WTC11 (cell line): ENCODE measurements at regions not wholly inside any gene's neighbourhood (a gene's known extent, or its start where the extent isn't known, plus 50 kb on each side); places are given as distances from the start of the nearest gene placed in this dataset.

Experiments used
- ATAC-seq: fragments of 200-7000 bp; cut with Tn5 transposase; 2 replicates; pipeline ENCODE4 v1.10.0; 2021; ENCODE audit warnings: mild to moderate bottlenecking, moderate library complexity
- CTCF ChIA-PET: fragments of 300-600 bp; sonication (Branson Sonifier 250); formaldehyde crosslinking; loops from one replicate; lab custom pipeline; 2021; ENCODE audit warnings: antibody characterized with exemption; lab: Charles Lee
- POLR2A ChIA-PET: fragments of 350-600 bp; sonication (Branson Sonifier 250); formaldehyde crosslinking; loops from one replicate; lab custom pipeline; 2021; ENCODE audit warnings: antibody characterized with exemption; lab: Charles Lee
- DNase-seq: peaks from one replicate; pipeline ENCODE4 v3.0.0; 2021; ENCODE audit warnings: low spot score
- H3K27ac Mint-ChIP-seq: 2 replicates; pipeline ENCODE4 v1.8.0; 2021; ENCODE audit warnings: mixed read lengths
- H3K27me3 Mint-ChIP-seq: 2 replicates; pipeline ENCODE4 v1.8.0; 2021; ENCODE audit warnings: low read depth, mild to moderate bottlenecking, moderate library complexity, mixed read lengths
- H3K36me3 Mint-ChIP-seq: 2 replicates; pipeline ENCODE4 v1.8.0; 2021; ENCODE audit warnings: mixed read lengths
- H3K4me1 Mint-ChIP-seq: 2 replicates; pipeline ENCODE4 v1.8.0; 2022; ENCODE audit warnings: mixed read lengths
- H3K4me3 Mint-ChIP-seq: 2 replicates; pipeline ENCODE4 v1.8.0; 2021; ENCODE audit warnings: mild to moderate bottlenecking, moderate library complexity, mixed read lengths
- H3K9me3 Mint-ChIP-seq: 2 replicates; pipeline ENCODE4 v1.8.0; 2021; ENCODE audit warnings: mixed read lengths
- CBFB ChIP-seq: sonication (generic); formaldehyde crosslinking; IDR thresholded peaks from 2 replicates; pipeline ENCODE4 v1.8.1; 2022; ENCODE audit warnings: mild to moderate bottlenecking, low read depth, missing genetic modification reagents
- CREM ChIP-seq: sonication (generic); formaldehyde crosslinking; IDR thresholded peaks from 2 replicates; pipeline ENCODE4 v1.8.1; 2022; ENCODE audit warnings: mild to moderate bottlenecking, missing genetic modification reagents, moderate library complexity
- ELF4 ChIP-seq: sonication (generic); formaldehyde crosslinking; IDR thresholded peaks from 2 replicates; pipeline ENCODE4 v1.8.1; 2022; ENCODE audit warnings: low read depth, mild to moderate bottlenecking, moderate library complexity, missing genetic modification reagents
- FOXJ3 ChIP-seq: sonication (generic); formaldehyde crosslinking; IDR thresholded peaks from 2 replicates; pipeline ENCODE4 v1.9.0; 2021; ENCODE audit warnings: missing genetic modification reagents, mild to moderate bottlenecking, borderline replicate concordance
- GTF2I ChIP-seq: fragments of 250-450 bp; sonication (Bioruptor Pico); conservative IDR thresholded peaks from 2 replicates; pipeline ENCODE4 v1.4.0; 2021; ENCODE audit warnings: mild to moderate bottlenecking
- HMGA2 ChIP-seq: fragments of 250-450 bp; sonication (Bioruptor Pico); IDR thresholded peaks from 2 replicates; pipeline ENCODE4 v1.4.0; 2021; ENCODE audit warnings: mild to moderate bottlenecking, moderate library complexity
- IRF2 ChIP-seq: sonication (generic); formaldehyde crosslinking; IDR thresholded peaks from 2 replicates; pipeline ENCODE4 v1.8.0; 2022; ENCODE audit warnings: low read depth, missing genetic modification reagents, borderline replicate concordance
- NFYB ChIP-seq: sonication (generic); formaldehyde crosslinking; conservative IDR thresholded peaks from 2 replicates; pipeline ENCODE4 v1.8.0; 2022; ENCODE audit warnings: low read depth, missing genetic modification reagents
- NR2C2 ChIP-seq: sonication (generic); formaldehyde crosslinking; IDR thresholded peaks from 2 replicates; pipeline ENCODE4 v1.8.0; 2022; ENCODE audit warnings: mild to moderate bottlenecking, missing genetic modification reagents
- NR3C1 ChIP-seq: sonication (generic); formaldehyde crosslinking; conservative IDR thresholded peaks from 2 replicates; pipeline ENCODE4 v1.8.1; 2023; ENCODE audit warnings: low read depth, mild to moderate bottlenecking, missing genetic modification reagents
- OVOL2 ChIP-seq: fragments of 250-450 bp; sonication (Bioruptor Pico); IDR thresholded peaks from 2 replicates; pipeline ENCODE4 v1.9.0; 2021; ENCODE audit warnings: mild to moderate bottlenecking, borderline replicate concordance
- SOX15 ChIP-seq: fragments of 250-450 bp; sonication (Bioruptor Pico); IDR thresholded peaks from 2 replicates; pipeline ENCODE4 v1.9.0; 2021; ENCODE audit warnings: mild to moderate bottlenecking
- SP1 ChIP-seq: sonication (generic); formaldehyde crosslinking; conservative IDR thresholded peaks from 2 replicates; pipeline ENCODE4 v1.8.1; 2022; ENCODE audit warnings: missing genetic modification reagents
- TEAD1 ChIP-seq: sonication (generic); formaldehyde crosslinking; IDR thresholded peaks from 2 replicates; pipeline ENCODE4 v1.8.0; 2022; ENCODE audit warnings: mild to moderate bottlenecking, missing genetic modification reagents
- TP53 ChIP-seq: sonication (generic); formaldehyde crosslinking; IDR thresholded peaks from 2 replicates; pipeline ENCODE4 v1.8.1; 2023; ENCODE audit warnings: mild to moderate bottlenecking, missing genetic modification reagents
- ZNF138 ChIP-seq: sonication (generic); formaldehyde crosslinking; conservative IDR thresholded peaks from 2 replicates; pipeline ENCODE4 v1.8.1; 2022; ENCODE audit warnings: mild to moderate bottlenecking, moderate library complexity, missing genetic modification reagents
- ZNF232 ChIP-seq: sonication (generic); formaldehyde crosslinking; IDR thresholded peaks from 2 replicates; pipeline ENCODE4 v1.8.0; 2022; ENCODE audit warnings: mild to moderate bottlenecking, missing genetic modification reagents
- ZNF317 ChIP-seq: sonication (generic); formaldehyde crosslinking; IDR thresholded peaks from 2 replicates; pipeline ENCODE4 v1.8.1; 2023; ENCODE audit warnings: low read depth, mild to moderate bottlenecking, moderate library complexity, missing genetic modification reagents, borderline replicate concordance
- ZNF416 ChIP-seq: fragments of 250-450 bp; sonication (Bioruptor Pico); IDR thresholded peaks from 2 replicates; pipeline ENCODE4 v1.9.0; 2021; ENCODE audit warnings: mild to moderate bottlenecking, inconsistent platforms
- ZNF423 ChIP-seq: fragments of 250-450 bp; sonication (Bioruptor Pico); IDR thresholded peaks from 2 replicates; pipeline ENCODE4 v2.1.2; 2022; ENCODE audit warnings: mild to moderate bottlenecking, moderate library complexity
- TF ChIP-seq, protein P1 (sequence below): sonication (generic); formaldehyde crosslinking; IDR thresholded peaks from 2 replicates; pipeline ENCODE4 v1.8.0; 2023; ENCODE audit warnings: mild to moderate bottlenecking, missing genetic modification reagents
- TF ChIP-seq, protein P2 (sequence below): sonication (generic); formaldehyde crosslinking; IDR thresholded peaks from 2 replicates; pipeline ENCODE4 v1.8.0; 2023; ENCODE audit warnings: missing genetic modification reagents
- TF ChIP-seq, protein P3 (sequence below): sonication (generic); formaldehyde crosslinking; IDR thresholded peaks from 2 replicates; pipeline ENCODE4 v1.8.1; 2023; ENCODE audit warnings: mild to moderate bottlenecking, missing genetic modification reagents, moderate library complexity
- TF ChIP-seq, protein P4 (sequence below): sonication (generic); formaldehyde crosslinking; IDR thresholded peaks from 2 replicates; pipeline ENCODE4 v1.8.1; 2022; ENCODE audit warnings: missing genetic modification reagents, borderline replicate concordance
- TF ChIP-seq, protein P5 (sequence below): sonication (generic); formaldehyde crosslinking; IDR thresholded peaks from 2 replicates; pipeline ENCODE4 v1.8.0; 2022; ENCODE audit warnings: mild to moderate bottlenecking, missing genetic modification reagents
- TF ChIP-seq, protein P6 (sequence below): fragments of 250-450 bp; sonication (Bioruptor Pico); IDR thresholded peaks from 2 replicates; pipeline ENCODE4 v1.9.0; 2021; ENCODE audit warnings: mild to moderate bottlenecking, borderline replicate concordance
- TF ChIP-seq, protein P7 (sequence below): sonication (generic); formaldehyde crosslinking; IDR thresholded peaks from 2 replicates; pipeline ENCODE4 v1.8.1; 2023; ENCODE audit warnings: mild to moderate bottlenecking, missing genetic modification reagents, moderate library complexity

DNA sequence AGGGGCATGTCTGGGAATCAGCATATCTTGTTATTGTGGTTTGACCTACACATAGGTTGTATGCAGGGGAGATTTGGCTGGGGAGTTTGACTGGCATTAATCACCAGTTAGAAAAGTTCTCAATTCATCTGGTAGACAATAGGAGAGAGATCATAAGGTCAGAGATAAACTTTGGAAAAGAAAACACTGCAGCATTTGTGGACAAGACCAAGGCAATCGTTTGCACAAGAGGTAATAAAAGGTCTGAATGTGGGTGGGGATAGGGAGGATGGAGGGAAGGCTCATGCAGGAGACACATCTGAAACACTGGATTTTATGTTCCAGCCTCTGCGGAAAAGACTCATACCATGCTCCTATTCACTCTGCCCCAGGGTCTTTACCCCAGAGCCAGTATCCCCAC, 136.9 kb downstream of the MAIP1 start:
- TF ChIP-seq NFYB (CRISPR knock-in tag) = no peak
- TF ChIP-seq, protein P1, sequence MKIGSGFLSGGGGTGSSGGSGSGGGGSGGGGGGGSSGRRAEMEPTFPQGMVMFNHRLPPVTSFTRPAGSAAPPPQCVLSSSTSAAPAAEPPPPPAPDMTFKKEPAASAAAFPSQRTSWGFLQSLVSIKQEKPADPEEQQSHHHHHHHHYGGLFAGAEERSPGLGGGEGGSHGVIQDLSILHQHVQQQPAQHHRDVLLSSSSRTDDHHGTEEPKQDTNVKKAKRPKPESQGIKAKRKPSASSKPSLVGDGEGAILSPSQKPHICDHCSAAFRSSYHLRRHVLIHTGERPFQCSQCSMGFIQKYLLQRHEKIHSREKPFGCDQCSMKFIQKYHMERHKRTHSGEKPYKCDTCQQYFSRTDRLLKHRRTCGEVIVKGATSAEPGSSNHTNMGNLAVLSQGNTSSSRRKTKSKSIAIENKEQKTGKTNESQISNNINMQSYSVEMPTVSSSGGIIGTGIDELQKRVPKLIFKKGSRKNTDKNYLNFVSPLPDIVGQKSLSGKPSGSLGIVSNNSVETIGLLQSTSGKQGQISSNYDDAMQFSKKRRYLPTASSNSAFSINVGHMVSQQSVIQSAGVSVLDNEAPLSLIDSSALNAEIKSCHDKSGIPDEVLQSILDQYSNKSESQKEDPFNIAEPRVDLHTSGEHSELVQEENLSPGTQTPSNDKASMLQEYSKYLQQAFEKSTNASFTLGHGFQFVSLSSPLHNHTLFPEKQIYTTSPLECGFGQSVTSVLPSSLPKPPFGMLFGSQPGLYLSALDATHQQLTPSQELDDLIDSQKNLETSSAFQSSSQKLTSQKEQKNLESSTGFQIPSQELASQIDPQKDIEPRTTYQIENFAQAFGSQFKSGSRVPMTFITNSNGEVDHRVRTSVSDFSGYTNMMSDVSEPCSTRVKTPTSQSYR (CRISPR knock-in tag) = no peak
- no peak for TF ChIP-seq ZNF317 (CRISPR knock-in tag)
- no peak for TF ChIP-seq FOXJ3
- no peak for TF ChIP-seq HMGA2 (CRISPR knock-in tag)
- no peak for TF ChIP-seq ZNF423 (CRISPR knock-in tag)
- TF ChIP-seq OVOL2 = no peak
- TF ChIP-seq SP1 = no peak
- TF ChIP-seq, protein P2, sequence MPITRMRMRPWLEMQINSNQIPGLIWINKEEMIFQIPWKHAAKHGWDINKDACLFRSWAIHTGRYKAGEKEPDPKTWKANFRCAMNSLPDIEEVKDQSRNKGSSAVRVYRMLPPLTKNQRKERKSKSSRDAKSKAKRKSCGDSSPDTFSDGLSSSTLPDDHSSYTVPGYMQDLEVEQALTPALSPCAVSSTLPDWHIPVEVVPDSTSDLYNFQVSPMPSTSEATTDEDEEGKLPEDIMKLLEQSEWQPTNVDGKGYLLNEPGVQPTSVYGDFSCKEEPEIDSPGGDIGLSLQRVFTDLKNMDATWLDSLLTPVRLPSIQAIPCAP = no peak
- TF ChIP-seq NR3C1 (CRISPR knock-in tag) = no peak
- TF ChIP-seq TEAD1 (CRISPR knock-in tag) = no peak
- TF ChIP-seq TP53 (CRISPR knock-in tag) = no peak
- TF ChIP-seq, protein P3, sequence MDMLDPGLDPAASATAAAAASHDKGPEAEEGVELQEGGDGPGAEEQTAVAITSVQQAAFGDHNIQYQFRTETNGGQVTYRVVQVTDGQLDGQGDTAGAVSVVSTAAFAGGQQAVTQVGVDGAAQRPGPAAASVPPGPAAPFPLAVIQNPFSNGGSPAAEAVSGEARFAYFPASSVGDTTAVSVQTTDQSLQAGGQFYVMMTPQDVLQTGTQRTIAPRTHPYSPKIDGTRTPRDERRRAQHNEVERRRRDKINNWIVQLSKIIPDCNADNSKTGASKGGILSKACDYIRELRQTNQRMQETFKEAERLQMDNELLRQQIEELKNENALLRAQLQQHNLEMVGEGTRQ (CRISPR knock-in tag) = no peak
- no peak for TF ChIP-seq SOX15 (CRISPR knock-in tag)
- TF ChIP-seq ZNF138 = no peak
- TF ChIP-seq GTF2I (CRISPR knock-in tag) = no peak
- no peak for TF ChIP-seq CBFB (CRISPR knock-in tag)
- Mint-ChIP-seq H3K36me3 (no peaks in the 10 kb centered on the region), H3K27ac (no peak overlapping the region), H3K27me3 (no peaks in the 10 kb centered on the region), H3K4me3 (no peak overlapping the region), H3K4me1 (peaks cover 46% of the 10 kb centered on the region), H3K9me3 (peaks cover 7% of the 10 kb centered on the region)
- ATAC-seq (no peak), DNase-seq (no peak)
- CTCF ChIA-PET = no interaction called here
- POLR2A ChIA-PET = no interaction called here

DNA sequence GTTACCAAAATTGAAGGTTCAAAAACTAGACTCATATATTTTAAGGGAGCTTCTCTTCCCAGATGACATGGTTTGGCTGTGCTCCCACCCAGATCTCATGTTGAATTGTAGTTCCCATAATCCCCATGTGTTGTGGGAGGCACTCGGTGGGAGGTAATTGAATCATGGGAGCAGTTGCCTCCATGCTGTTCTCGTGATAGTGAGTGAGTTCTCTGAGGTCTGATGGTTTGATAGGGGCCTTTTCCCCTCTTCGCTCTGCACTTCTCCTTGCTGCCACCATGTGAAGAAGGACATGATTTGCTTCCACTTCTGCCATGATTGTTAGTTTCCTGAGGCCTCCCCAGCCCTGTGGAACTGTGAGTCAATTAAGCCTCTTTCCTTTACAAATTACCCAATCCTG, 140.1 kb downstream of the MAIP1 start:
- Mint-ChIP-seq H3K36me3 (no peaks in the 10 kb centered on the region), H3K4me3 (no peak overlapping the region), H3K27me3 (no peaks in the 10 kb centered on the region), H3K27ac (no peak overlapping the region), H3K4me1 (peaks cover 38% of the 10 kb centered on the region), H3K9me3 (peaks cover 7% of the 10 kb centered on the region)
- CTCF ChIA-PET = no interaction called here
- POLR2A ChIA-PET = no interaction called here
- ATAC-seq (no peak; the same call in 1 of the 2 replicates), DNase-seq (no peak)
- TF ChIP-seq, protein P4, sequence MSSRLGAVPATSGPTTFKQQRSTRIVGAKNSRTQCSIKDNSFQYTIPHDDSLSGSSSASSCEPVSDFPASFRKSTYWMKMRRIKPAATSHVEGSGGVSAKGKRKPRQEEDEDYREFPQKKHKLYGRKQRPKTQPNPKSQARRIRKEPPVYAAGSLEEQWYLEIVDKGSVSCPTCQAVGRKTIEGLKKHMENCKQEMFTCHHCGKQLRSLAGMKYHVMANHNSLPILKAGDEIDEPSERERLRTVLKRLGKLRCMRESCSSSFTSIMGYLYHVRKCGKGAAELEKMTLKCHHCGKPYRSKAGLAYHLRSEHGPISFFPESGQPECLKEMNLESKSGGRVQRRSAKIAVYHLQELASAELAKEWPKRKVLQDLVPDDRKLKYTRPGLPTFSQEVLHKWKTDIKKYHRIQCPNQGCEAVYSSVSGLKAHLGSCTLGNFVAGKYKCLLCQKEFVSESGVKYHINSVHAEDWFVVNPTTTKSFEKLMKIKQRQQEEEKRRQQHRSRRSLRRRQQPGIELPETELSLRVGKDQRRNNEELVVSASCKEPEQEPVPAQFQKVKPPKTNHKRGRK (CRISPR knock-in tag) = no peak
- TF ChIP-seq CREM (no peak), IRF2 (CRISPR knock-in tag) (no peak), ZNF416 (CRISPR knock-in tag) (no peak), ZNF232 (CRISPR knock-in tag) (no peak), ZNF317 (CRISPR knock-in tag) (no peak), NR2C2 (CRISPR knock-in tag) (no peak), ELF4 (no peak)
- TF ChIP-seq, protein P5, sequence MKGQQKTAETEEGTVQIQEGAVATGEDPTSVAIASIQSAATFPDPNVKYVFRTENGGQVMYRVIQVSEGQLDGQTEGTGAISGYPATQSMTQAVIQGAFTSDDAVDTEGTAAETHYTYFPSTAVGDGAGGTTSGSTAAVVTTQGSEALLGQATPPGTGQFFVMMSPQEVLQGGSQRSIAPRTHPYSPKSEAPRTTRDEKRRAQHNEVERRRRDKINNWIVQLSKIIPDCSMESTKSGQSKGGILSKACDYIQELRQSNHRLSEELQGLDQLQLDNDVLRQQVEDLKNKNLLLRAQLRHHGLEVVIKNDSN (CRISPR knock-in tag) = no peak
- TF ChIP-seq, protein P6, sequence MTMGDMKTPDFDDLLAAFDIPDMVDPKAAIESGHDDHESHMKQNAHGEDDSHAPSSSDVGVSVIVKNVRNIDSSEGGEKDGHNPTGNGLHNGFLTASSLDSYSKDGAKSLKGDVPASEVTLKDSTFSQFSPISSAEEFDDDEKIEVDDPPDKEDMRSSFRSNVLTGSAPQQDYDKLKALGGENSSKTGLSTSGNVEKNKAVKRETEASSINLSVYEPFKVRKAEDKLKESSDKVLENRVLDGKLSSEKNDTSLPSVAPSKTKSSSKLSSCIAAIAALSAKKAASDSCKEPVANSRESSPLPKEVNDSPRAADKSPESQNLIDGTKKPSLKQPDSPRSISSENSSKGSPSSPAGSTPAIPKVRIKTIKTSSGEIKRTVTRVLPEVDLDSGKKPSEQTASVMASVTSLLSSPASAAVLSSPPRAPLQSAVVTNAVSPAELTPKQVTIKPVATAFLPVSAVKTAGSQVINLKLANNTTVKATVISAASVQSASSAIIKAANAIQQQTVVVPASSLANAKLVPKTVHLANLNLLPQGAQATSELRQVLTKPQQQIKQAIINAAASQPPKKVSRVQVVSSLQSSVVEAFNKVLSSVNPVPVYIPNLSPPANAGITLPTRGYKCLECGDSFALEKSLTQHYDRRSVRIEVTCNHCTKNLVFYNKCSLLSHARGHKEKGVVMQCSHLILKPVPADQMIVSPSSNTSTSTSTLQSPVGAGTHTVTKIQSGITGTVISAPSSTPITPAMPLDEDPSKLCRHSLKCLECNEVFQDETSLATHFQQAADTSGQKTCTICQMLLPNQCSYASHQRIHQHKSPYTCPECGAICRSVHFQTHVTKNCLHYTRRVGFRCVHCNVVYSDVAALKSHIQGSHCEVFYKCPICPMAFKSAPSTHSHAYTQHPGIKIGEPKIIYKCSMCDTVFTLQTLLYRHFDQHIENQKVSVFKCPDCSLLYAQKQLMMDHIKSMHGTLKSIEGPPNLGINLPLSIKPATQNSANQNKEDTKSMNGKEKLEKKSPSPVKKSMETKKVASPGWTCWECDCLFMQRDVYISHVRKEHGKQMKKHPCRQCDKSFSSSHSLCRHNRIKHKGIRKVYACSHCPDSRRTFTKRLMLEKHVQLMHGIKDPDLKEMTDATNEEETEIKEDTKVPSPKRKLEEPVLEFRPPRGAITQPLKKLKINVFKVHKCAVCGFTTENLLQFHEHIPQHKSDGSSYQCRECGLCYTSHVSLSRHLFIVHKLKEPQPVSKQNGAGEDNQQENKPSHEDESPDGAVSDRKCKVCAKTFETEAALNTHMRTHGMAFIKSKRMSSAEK (CRISPR knock-in tag) = no peak
- TF ChIP-seq, protein P7, sequence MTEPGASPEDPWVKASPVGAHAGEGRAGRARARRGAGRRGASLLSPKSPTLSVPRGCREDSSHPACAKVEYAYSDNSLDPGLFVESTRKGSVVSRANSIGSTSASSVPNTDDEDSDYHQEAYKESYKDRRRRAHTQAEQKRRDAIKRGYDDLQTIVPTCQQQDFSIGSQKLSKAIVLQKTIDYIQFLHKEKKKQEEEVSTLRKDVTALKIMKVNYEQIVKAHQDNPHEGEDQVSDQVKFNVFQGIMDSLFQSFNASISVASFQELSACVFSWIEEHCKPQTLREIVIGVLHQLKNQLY (CRISPR knock-in tag) = no peak
